GM12892 (cell line): ENCODE measurements at regions not wholly inside any gene's neighbourhood (a gene's known extent, or its start where the extent isn't known, plus 50 kb on each side); places are given as distances from the start of the nearest gene placed in this dataset.
A peak's percentile ranks its signal among the peaks of the same experiment; 100 is the strongest.

Source experiments
- DNase-seq: peaks from one replicate; pipeline ENCODE4 v3.0.0; 2011; ENCODE audit not compliant: insufficient read length
- FAIRE-seq: peaks from 2 replicates; lab custom pipeline; 2011; peaks lifted over from hg19 to GRCh38; lab: Jason Lieb, UNC
- POLR2A ChIP-seq: IDR thresholded peaks from 2 replicates; pipeline ENCODE4 v1.6.1; 2011; ENCODE audit warnings: low read depth, low read length, control low read depth
- POLR2AphosphoS5 ChIP-seq: IDR thresholded peaks from 2 replicates; pipeline ENCODE4 v1.6.1; 2011; ENCODE audit warnings: low read depth, low read length, control low read depth
- TAF1 ChIP-seq: IDR thresholded peaks from 2 replicates; pipeline ENCODE4 v1.6.1; 2011; ENCODE audit warnings: low read depth, mild to moderate bottlenecking, control low read depth, low read length, borderline replicate concordance

DNA sequence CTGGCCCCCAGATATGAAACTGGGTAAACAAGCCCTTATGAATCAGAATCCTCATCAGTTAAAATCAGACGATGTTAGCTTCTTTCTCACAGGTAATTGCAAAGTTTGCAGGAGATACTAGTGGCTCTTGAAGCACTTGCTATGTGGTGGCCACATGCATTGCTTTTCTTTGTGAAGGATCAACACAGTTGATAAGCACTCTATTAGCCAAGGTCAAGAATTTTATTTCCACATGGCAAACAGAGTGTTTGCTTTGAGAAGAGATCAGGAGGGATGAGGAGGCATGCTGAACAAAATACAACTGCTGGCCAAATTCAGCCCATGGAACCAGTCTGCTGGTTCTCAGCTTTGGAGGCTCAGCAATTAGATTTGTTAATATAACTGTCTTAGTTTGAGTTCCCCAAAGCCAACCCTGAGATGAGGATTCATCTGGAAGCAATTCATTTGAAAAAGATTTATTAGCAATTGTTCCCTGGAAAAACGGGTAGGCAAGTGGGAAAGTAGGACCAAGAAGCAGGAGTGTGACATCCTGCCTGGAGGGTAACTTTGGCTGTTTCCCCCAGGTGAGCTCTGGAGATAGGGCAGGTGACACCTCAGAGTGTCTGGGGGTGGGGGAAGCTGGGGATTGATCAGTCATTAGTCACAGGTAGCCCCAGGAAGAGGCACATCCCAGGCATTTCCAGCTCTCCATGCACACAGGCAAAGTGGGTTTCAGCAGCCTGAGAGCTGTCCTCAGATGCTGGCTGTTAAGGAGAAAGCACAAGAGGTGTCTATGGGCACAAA, 180.3 kb downstream of the ABHD5 start:
- TF ChIP-seq POLR2A, result no peak
- TF ChIP-seq POLR2AphosphoS5, result no peak
- TF ChIP-seq TAF1, result no peak
- no peak for DNase-seq
- FAIRE-seq, result no peak

DNA sequence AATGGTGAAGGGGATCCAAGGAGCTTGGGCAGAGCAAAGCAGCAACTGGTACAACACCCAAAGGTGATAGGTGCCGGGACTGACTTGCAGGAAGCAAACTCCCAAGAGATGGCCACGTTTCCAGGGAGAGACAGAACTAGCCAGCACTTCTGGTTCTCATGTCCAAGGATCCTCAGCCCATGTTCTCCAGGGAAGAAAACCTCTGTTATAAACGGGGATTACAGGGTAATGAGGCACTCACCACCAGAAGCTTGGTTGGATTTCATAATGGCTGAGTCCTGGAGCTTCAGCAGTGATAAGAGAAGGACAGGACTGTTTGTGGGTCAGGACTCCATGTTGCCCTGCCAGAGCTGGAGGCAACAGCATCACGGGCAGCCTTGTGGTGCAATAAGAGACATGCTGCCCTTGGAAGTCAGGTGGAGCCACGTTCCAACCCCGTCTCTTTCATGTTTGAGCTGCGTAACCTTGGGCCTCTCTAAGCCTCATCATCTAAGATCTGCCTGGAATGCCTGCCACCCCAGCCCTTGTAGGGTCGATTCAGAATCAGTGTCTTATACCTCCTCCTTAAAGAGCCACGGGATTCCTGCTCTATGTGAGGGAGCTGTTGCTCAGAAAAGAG, 181.0 kb downstream of the ABHD5 start:
- no peak for DNase-seq
- FAIRE-seq, result no peak
- TF ChIP-seq TAF1 (no peak), POLR2AphosphoS5 (no peak), POLR2A (no peak)

DNA sequence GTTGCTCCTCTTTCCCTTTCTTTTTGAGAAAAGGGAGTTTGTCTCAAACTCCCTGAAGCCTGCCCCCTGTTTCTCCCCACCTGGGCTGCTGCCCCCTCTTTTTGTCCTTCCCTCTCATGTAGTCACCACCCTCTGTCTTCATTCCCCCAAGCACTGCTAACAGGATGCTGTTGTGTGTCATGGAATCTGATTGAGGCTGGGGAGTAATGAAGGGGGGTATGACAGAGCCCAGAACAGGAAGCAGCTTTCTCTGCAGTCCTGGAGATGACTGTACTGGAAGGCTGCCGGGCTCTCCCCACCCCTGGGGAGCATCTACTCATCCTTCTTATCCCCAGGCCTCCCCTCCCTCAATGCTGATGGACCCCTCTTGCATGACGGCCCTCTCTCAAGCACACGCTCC, 181.6 kb downstream of the ABHD5 start:
- FAIRE-seq, result no peak
- DNase-seq, result no peak
- no peak for TF ChIP-seq POLR2AphosphoS5
- TF ChIP-seq POLR2A, result no peak
- TF ChIP-seq TAF1, result no peak

DNA sequence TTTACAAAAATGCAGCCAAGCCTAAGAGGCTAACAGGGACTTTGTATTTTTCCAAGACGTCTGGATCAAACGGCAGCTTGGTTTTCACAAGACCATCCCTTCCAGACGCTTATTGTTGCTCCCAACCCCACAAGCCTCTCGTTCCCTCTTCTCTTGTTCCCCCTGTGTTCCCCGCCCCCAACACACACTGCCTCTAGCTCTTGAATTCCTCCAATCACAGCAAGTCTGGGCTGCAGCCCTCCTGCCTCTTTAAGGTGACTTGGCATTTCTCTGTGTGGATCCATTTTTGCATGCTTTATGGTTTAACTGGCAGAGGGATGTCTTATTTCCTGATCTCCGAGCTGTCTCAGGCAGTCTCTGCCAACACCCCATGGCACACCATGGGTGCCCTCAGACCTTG, 182.2 kb downstream of the ABHD5 start:
- TF ChIP-seq POLR2A, result no peak
- TF ChIP-seq POLR2AphosphoS5, result no peak
- TF ChIP-seq TAF1, result no peak
- DNase-seq (no peak), FAIRE-seq (no peak)

- DNase-seq (no peak), FAIRE-seq (no peak)
- no peak for TF ChIP-seq POLR2AphosphoS5
- no peak for TF ChIP-seq TAF1
- no peak for TF ChIP-seq POLR2A
These were observed 183.0 kb downstream of the ABHD5 start for GRCh38 chr3:43873723-43874122.

DNA sequence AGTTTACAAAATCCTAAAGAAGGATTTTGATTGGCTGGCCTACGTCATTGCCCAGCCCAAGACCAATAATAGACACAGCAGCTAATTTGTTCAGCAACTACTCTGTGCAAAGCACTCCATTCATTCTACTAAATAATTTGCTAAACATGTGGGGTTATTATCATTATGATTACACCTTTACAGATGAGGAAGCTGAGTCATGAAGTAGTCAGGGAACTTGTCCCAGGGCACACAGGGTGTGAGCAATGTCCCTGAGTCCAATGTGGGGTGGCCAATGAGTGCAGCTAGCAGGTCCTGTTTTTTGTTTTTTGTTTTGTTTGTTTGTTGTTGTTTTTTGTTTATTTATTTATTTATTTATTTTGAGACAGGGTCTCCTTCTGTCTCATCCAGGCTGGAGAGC, 183.6 kb downstream of the ABHD5 start:
- no peak for FAIRE-seq
- no peak for TF ChIP-seq POLR2A
- TF ChIP-seq TAF1, result no peak
- no peak for TF ChIP-seq POLR2AphosphoS5
- DNase-seq, result no peak

DNA sequence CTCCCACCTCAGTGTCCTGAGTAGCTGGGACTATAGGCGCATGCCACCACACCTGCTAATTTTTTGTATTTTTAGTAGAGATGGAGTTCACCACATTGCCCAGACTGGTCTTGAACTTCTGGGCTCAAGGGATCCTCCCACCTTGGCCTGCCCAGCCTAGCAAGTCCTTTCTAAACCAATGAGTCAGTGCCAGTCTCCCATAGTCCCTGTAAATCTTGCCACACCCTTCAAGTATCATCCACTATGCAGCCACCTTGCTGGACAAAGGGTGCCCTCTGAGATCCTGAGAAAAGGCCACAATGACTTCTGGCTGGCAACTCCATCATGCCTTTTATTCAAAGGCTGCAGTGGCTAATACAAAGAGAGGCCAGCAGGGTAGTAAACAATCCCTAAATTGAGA, 184.0 kb downstream of the ABHD5 start:
- DNase-seq, result no peak
- no peak for FAIRE-seq
- TF ChIP-seq POLR2A (no peak), TAF1 (no peak), POLR2AphosphoS5 (no peak)

DNA sequence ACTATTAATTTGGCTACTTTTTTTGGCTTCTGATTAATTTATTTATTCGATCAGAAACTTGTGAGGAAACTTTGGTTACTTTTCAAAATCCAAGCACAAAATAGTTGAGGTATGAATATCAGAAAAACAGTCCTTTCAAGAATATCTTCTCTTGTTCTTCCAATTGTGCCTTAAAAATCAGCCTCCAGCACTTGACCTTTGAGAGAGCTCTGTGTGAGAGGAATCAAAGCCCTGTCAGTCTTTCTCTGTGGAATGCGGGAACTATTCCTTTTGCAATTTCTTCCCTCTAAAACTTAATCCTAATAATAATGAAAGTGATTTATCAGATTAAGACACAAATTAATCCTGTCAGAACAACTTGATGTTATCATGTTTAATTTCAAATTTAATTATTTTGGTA, 185.9 kb downstream of the ABHD5 start:
- TF ChIP-seq POLR2A, result no peak
- TF ChIP-seq TAF1, result no peak
- no peak for TF ChIP-seq POLR2AphosphoS5
- FAIRE-seq, result no peak
- no peak for DNase-seq

GRCh38 chr3:43879166-43879565, 188.4 kb downstream of the ABHD5 start:
- no peak for DNase-seq
- TF ChIP-seq POLR2A (no peak), POLR2AphosphoS5 (no peak), TAF1 (no peak)
- FAIRE-seq, result peak; percentile 86

DNA sequence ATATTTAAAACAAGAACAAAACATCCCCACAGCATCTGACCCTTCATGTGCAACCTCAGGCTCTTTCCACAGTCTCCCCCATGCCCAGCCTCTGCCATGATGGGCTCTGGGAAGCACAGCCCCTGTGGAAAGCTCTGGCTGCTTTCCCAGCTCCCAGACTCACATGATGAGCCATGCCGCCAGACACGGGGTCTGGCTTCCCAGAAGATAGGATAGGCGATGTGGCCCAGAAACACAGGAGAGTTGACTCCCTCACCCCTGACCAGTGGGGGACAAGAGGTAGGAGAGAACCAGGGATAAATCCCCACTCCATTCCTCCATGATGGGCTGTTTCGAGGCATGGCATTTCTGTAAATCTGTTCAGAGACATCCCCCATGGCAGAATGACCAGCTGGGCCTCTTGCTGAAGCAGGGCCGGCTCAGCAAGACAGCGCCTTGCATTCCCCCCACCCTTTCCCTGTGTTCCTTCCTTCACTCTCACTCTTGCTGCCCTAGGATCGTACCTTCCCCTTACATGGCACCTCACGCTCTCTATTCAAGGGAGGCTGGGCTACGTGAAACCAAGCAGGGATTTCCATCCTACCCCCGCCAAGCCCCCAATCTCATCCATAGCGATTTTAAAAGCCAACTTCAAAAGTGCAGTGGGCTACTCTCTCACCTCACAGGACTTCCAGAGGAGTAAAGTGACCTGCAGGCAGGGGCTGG, 192.4 kb downstream of the ABHD5 start:
- FAIRE-seq (no peak), DNase-seq (no peak)
- TF ChIP-seq TAF1, result no peak
- no peak for TF ChIP-seq POLR2A
- TF ChIP-seq POLR2AphosphoS5, result no peak

GRCh38 chr3:43883729-43884396, 193.1 kb downstream of the ABHD5 start:
- no peak for DNase-seq
- TF ChIP-seq POLR2A (no peak), POLR2AphosphoS5 (no peak), TAF1 (no peak)

More at GRCh38 chr3:43883729-43884396, 193.1 kb downstream of the ABHD5 start:
- no peak for FAIRE-seq
